ENCODE measurements at regions not wholly inside any gene's neighbourhood (a gene's known extent, or its start where the extent isn't known, plus 50 kb on each side); places are given as distances from the start of the nearest gene placed in this dataset.

DNA sequence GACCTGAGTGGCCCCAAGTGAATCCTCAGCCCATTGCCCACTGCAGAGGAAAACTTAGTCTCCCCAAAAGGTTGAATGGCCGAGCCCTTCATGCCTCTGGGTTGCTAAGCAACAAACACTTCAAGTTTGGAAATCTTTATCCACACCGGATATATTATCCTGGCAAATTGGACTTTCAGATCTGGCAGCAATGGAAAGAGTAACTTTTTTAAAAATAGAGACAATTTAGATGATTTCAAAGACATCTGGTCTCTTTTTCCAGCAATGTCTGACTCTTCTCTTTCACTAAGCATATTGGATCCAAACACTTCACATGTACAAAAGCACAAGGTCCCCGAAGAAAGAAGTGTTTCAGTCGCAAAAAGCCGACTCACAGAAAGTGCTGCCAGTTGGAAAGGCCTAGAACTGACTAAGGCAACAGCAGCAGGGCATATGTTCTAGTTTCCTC is 505.3 kb downstream of the SOX6 start:
- FAIRE-seq (no peak), DNase-seq (ENCODE audit: insufficient read length, low spot score) (no peak)
- TF ChIP-seq POU2F2 (IDR thresholded peaks at IDR 0.05; ENCODE audit: low read depth, low read length) (no peak), PAX5 (IDR thresholded peaks at IDR 0.05; ENCODE audit: insufficient read depth, low read length, severe bottlenecking) (no peak), TAF1 (IDR thresholded peaks at IDR 0.05; ENCODE audit: low read depth, low read length) (no peak), POLR2A (IDR thresholded peaks at IDR 0.05; ENCODE audit: low read depth, low read length) (no peak), SPI1 (IDR thresholded peaks at IDR 0.05; ENCODE audit: low read depth, low read length) (no peak), POLR2AphosphoS5 (IDR thresholded peaks at IDR 0.05; ENCODE audit: low read depth, low read length) (no peak)

- DNase-seq (ENCODE audit: insufficient read length, low spot score) (no peak), FAIRE-seq (no peak)
- TF ChIP-seq POU2F2 (IDR thresholded peaks at IDR 0.05; ENCODE audit: low read depth, low read length), result no peak
- TF ChIP-seq POLR2A (IDR thresholded peaks at IDR 0.05; ENCODE audit: low read depth, low read length), result no peak
- no peak for TF ChIP-seq POLR2AphosphoS5 (IDR thresholded peaks at IDR 0.05; ENCODE audit: low read depth, low read length)
- TF ChIP-seq TAF1 (IDR thresholded peaks at IDR 0.05; ENCODE audit: low read depth, low read length), result no peak
- TF ChIP-seq PAX5 (IDR thresholded peaks at IDR 0.05; ENCODE audit: insufficient read depth, low read length, severe bottlenecking), result no peak
- TF ChIP-seq SPI1 (IDR thresholded peaks at IDR 0.05; ENCODE audit: low read depth, low read length), result no peak
Observed at GRCh38 chr11:15852179-15852578, 504.2 kb downstream of the SOX6 start.

GRCh38 chr11:15854245-15854644 is 502.1 kb downstream of the SOX6 start:
- no peak for DNase-seq (ENCODE audit: insufficient read length, low spot score)
- no peak for FAIRE-seq
- no peak for TF ChIP-seq POU2F2 (IDR thresholded peaks at IDR 0.05; ENCODE audit: low read depth, low read length)
- TF ChIP-seq POLR2AphosphoS5 (IDR thresholded peaks at IDR 0.05; ENCODE audit: low read depth, low read length), result no peak
- no peak for TF ChIP-seq PAX5 (IDR thresholded peaks at IDR 0.05; ENCODE audit: insufficient read depth, low read length, severe bottlenecking)
- TF ChIP-seq POLR2A (IDR thresholded peaks at IDR 0.05; ENCODE audit: low read depth, low read length), result no peak
- TF ChIP-seq SPI1 (IDR thresholded peaks at IDR 0.05; ENCODE audit: low read depth, low read length), result no peak
- no peak for TF ChIP-seq TAF1 (IDR thresholded peaks at IDR 0.05; ENCODE audit: low read depth, low read length)

DNA sequence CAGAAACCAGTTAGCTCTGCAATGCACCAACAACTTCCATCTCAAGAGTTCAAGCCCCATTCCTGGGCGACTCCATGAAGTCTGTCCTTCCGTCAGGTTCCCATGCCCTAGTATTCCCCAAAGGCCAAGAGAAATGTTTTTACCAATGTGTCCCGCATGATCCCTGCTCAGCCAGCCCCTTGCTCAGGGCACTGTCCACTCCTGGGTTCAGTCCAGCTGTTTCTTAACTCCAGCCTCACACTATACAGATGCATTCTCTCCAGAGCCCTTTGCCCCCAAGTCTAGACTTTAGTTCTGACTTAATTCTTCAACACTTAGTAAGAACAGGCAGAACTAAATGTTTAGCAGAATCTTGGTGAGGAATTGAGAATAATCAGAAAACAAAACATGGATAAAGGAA is 497.5 kb downstream of the SOX6 start:
- no peak for TF ChIP-seq TAF1 (IDR thresholded peaks at IDR 0.05; ENCODE audit: low read depth, low read length)
- TF ChIP-seq POU2F2 (IDR thresholded peaks at IDR 0.05; ENCODE audit: low read depth, low read length), result no peak
- no peak for TF ChIP-seq POLR2AphosphoS5 (IDR thresholded peaks at IDR 0.05; ENCODE audit: low read depth, low read length)
- TF ChIP-seq PAX5 (IDR thresholded peaks at IDR 0.05; ENCODE audit: insufficient read depth, low read length, severe bottlenecking), result no peak
- no peak for TF ChIP-seq POLR2A (IDR thresholded peaks at IDR 0.05; ENCODE audit: low read depth, low read length)
- no peak for TF ChIP-seq SPI1 (IDR thresholded peaks at IDR 0.05; ENCODE audit: low read depth, low read length)
- DNase-seq (ENCODE audit: insufficient read length, low spot score), result no peak
- no peak for FAIRE-seq

DNA sequence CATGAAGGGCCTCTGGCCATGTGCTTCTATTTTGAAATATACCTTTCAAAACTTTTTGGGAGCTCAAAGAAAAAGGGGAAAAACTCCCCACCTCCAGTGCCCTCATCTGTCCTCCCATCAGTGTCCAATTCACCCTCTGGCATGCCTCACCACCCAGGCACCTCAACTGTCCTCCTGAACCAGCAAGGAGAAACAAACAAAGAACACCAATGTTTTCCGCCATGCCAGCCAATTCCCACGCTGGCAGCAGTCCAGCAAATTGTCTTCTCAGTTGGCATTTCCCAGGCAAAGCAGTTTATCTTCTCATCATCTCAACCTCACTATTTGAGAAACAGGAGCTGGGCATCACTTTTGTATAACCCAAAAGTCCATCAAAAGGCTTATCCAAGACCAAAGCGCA is 496.9 kb downstream of the SOX6 start:
- no peak for DNase-seq (ENCODE audit: insufficient read length, low spot score)
- FAIRE-seq, result no peak
- TF ChIP-seq SPI1 (IDR thresholded peaks at IDR 0.05; ENCODE audit: low read depth, low read length), result no peak
- TF ChIP-seq TAF1 (IDR thresholded peaks at IDR 0.05; ENCODE audit: low read depth, low read length), result no peak
- TF ChIP-seq PAX5 (IDR thresholded peaks at IDR 0.05; ENCODE audit: insufficient read depth, low read length, severe bottlenecking), result no peak
- no peak for TF ChIP-seq POU2F2 (IDR thresholded peaks at IDR 0.05; ENCODE audit: low read depth, low read length)
- TF ChIP-seq POLR2AphosphoS5 (IDR thresholded peaks at IDR 0.05; ENCODE audit: low read depth, low read length), result no peak
- TF ChIP-seq POLR2A (IDR thresholded peaks at IDR 0.05; ENCODE audit: low read depth, low read length), result no peak

- DNase-seq (ENCODE audit: insufficient read length, low spot score) (no peak), FAIRE-seq (no peak)
- no peak for TF ChIP-seq TAF1 (IDR thresholded peaks at IDR 0.05; ENCODE audit: low read depth, low read length)
- TF ChIP-seq SPI1 (IDR thresholded peaks at IDR 0.05; ENCODE audit: low read depth, low read length), result no peak
- no peak for TF ChIP-seq POU2F2 (IDR thresholded peaks at IDR 0.05; ENCODE audit: low read depth, low read length)
- TF ChIP-seq PAX5 (IDR thresholded peaks at IDR 0.05; ENCODE audit: insufficient read depth, low read length, severe bottlenecking), result no peak
- TF ChIP-seq POLR2A (IDR thresholded peaks at IDR 0.05; ENCODE audit: low read depth, low read length), result no peak
- TF ChIP-seq POLR2AphosphoS5 (IDR thresholded peaks at IDR 0.05; ENCODE audit: low read depth, low read length), result no peak
Observed at GRCh38 chr11:15861256-15861655, 495.1 kb downstream of the SOX6 start.

DNA sequence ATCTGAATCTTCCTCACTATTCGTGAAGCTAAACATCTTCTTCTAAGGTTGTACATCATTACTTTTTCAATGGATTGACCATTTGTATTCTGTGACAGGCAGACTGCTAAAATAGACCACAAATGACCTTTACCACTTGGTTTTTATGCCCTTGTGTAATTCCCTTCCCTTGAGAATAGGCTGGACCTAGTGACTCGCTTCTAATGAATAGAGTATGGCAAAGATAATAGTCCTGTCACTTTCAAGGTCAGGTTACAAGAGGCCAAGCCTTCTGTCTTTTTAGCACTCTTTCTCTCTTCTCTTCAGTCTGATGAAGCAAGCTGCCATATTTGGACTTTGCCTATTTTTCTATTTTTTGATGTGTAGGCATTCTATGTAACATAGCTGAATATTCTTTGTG is 492.9 kb downstream of the SOX6 start:
- no peak for DNase-seq (ENCODE audit: insufficient read length, low spot score)
- no peak for FAIRE-seq
- TF ChIP-seq TAF1 (IDR thresholded peaks at IDR 0.05; ENCODE audit: low read depth, low read length) (no peak), POLR2A (IDR thresholded peaks at IDR 0.05; ENCODE audit: low read depth, low read length) (no peak), SPI1 (IDR thresholded peaks at IDR 0.05; ENCODE audit: low read depth, low read length) (no peak), PAX5 (IDR thresholded peaks at IDR 0.05; ENCODE audit: insufficient read depth, low read length, severe bottlenecking) (no peak), POU2F2 (IDR thresholded peaks at IDR 0.05; ENCODE audit: low read depth, low read length) (no peak), POLR2AphosphoS5 (IDR thresholded peaks at IDR 0.05; ENCODE audit: low read depth, low read length) (no peak)

GRCh38 chr11:15864026-15864805 is 492.1 kb downstream of the SOX6 start:
- no peak for TF ChIP-seq PAX5 (IDR thresholded peaks at IDR 0.05; ENCODE audit: insufficient read depth, low read length, severe bottlenecking)
- TF ChIP-seq TAF1 (IDR thresholded peaks at IDR 0.05; ENCODE audit: low read depth, low read length), result no peak
- no peak for TF ChIP-seq POLR2AphosphoS5 (IDR thresholded peaks at IDR 0.05; ENCODE audit: low read depth, low read length)
- no peak for TF ChIP-seq POU2F2 (IDR thresholded peaks at IDR 0.05; ENCODE audit: low read depth, low read length)
- TF ChIP-seq SPI1 (IDR thresholded peaks at IDR 0.05; ENCODE audit: low read depth, low read length), result no peak
- TF ChIP-seq POLR2A (IDR thresholded peaks at IDR 0.05; ENCODE audit: low read depth, low read length), result no peak
- FAIRE-seq, result no peak

GRCh38 chr11:15865212-15865987 is 490.9 kb downstream of the SOX6 start:
- no peak for DNase-seq (ENCODE audit: insufficient read length, low spot score)
- no peak for TF ChIP-seq TAF1 (IDR thresholded peaks at IDR 0.05; ENCODE audit: low read depth, low read length)
- no peak for FAIRE-seq

More at GRCh38 chr11:15864026-15864805, 492.1 kb downstream of the SOX6 start:
- DNase-seq (ENCODE audit: insufficient read length, low spot score), result no peak
